Vagina (tissue), 2 donors: ENCODE measurements at regions not wholly inside any gene's neighbourhood (a gene's known extent, or its start where the extent isn't known, plus 50 kb on each side); places are given as distances from the start of the nearest gene placed in this dataset.

Experiments
- DNase-seq, 2 donors: peaks; one replicate each; pipeline ENCODE4 v3.0.0-alpha.2; 2017; ENCODE audit errors: extremely low spot score in 2 of 2
- H3K27ac ChIP-seq: fragments of 200-600 bp; sonication (generic); one replicate; pipeline ENCODE4 v1.5.1; 2019
- H3K27me3 ChIP-seq: fragments of 200-600 bp; sonication (generic); one replicate; pipeline ENCODE4 v1.5.1; 2019
- H3K36me3 ChIP-seq, 2 donors: fragments of 200-600 bp; sonication (generic); one replicate each; pipeline ENCODE4 v1.5.1; 2017 to 2019
- H3K4me1 ChIP-seq: fragments of 200-600 bp; sonication (generic); one replicate; pipeline ENCODE4 v1.5.1; 2019
- H3K4me3 ChIP-seq, 2 donors: fragments of 200-600 bp; sonication (generic); 1 replicate in 1 of 2; 2 replicates in 1 of 2; pipeline ENCODE4 v1.5.1; 2016 to 2019
- H3K9me3 ChIP-seq: fragments of 200-600 bp; sonication (generic); one replicate; pipeline ENCODE4 v1.5.1; 2019
- CTCF ChIP-seq, 3 experiments: fragments of 450-650 bp in 2 of 3; fragments of 200-600 bp in 1 of 3; sonication (generic) in 1 of 3; IDR thresholded peaks; one replicate each; pipeline ENCODE4 v1.5.1; 2017 to 2019; ENCODE audit warnings: antibody characterized with exemption in 3 of 3, mild to moderate bottlenecking in 2 of 3, moderate library complexity in 2 of 3
- POLR2A ChIP-seq, 2 donors: fragments of 450-650 bp; IDR thresholded peaks; one replicate each; pipeline ENCODE4 v1.6.1; 2017; ENCODE audit warnings: antibody characterized with exemption in 2 of 2, mild to moderate bottlenecking in 2 of 2, moderate library complexity in 2 of 2
- POLR2AphosphoS5 ChIP-seq, 2 donors: sonication (generic); formaldehyde crosslinking; IDR thresholded peaks; one replicate each; pipeline ENCODE4 v1.9.0; 2017; ENCODE audit warnings: antibody characterized with exemption in 2 of 2, mild to moderate bottlenecking in 2 of 2, low read depth in 1 of 2; ENCODE audit not compliant: insufficient read depth in 1 of 2
- intact Hi-C: fragments of 100-400 bp; cut with DNase I; formaldehyde crosslinking; loops from one replicate; pipeline ENCODE4 v1.15.1; 2023

DNA sequence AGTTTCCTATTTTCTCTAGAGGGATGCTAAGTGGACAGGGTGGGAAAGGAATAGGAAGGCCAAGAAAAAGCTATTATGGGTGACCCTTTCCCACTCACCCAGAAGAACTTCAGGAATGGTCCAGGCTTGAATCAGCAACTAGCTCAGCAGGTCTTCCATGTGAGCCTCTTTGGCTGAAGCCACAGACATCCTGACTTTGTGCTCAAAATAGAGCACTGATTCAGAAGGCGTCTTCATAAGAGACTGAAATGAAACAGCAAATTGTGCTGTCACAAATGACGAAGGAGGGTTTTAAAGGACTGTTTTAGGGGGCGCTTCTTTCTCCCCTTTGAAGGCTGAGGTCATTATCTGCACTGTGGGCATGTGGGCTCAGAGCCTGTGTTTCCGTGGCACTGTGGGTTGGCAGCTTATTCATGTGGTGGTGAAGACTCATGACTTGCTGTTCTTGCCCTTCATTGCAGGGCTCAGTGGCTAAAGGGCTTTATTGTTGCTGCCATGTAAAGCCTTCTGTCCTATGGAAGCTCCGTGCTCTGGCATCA lies 65.8 kb upstream of the NFIL3 start:
- Histone ChIP-seq H3K4me3 (no peak overlapping the region), H3K27ac (no peak overlapping the region), H3K9me3 (no peaks in the 10 kb centered on the region), H3K4me1 (no peaks in the 10 kb centered on the region), H3K36me3 (no peaks in the 10 kb centered on the region), H3K27me3 (no peaks in the 10 kb centered on the region)
- no peak for DNase-seq
- TF ChIP-seq POLR2A (IDR thresholded peaks at IDR 0.05) (no peak), POLR2AphosphoS5 (IDR thresholded peaks at IDR 0.05; ENCODE audit: insufficient read depth in 1 of 2, low read depth in 1 of 2) (no peak), CTCF (IDR thresholded peaks at IDR 0.05) (no peak)
- intact Hi-C loops, result no loop called here

GRCh38 chr9:91488341-91488740 lies 64.7 kb upstream of the NFIL3 start:
- Histone ChIP-seq H3K4me1 (no peaks in the 10 kb centered on the region), H3K4me3 (no peak overlapping the region), H3K27me3 (no peaks in the 10 kb centered on the region), H3K27ac (no peak overlapping the region), H3K9me3 (no peaks in the 10 kb centered on the region), H3K36me3 (no peaks in the 10 kb centered on the region)
- intact Hi-C loops, result no loop called here
- TF ChIP-seq POLR2AphosphoS5 (IDR thresholded peaks at IDR 0.05; ENCODE audit: insufficient read depth in 1 of 2, low read depth in 1 of 2), result no peak
- TF ChIP-seq CTCF (IDR thresholded peaks at IDR 0.05), result no peak
- TF ChIP-seq POLR2A (IDR thresholded peaks at IDR 0.05), result no peak
- DNase-seq, result no peak

GRCh38 chr9:91486699-91487497 lies 63.3 kb upstream of the NFIL3 start:
- no peak for DNase-seq
- peaks cover 9% of the 10 kb centered on the region for H3K4me1 ChIP-seq
- H3K27ac ChIP-seq, result no peak overlapping the region
- intact Hi-C loops, result no loop called here
- TF ChIP-seq POLR2AphosphoS5 (IDR thresholded peaks at IDR 0.05; ENCODE audit: insufficient read depth in 1 of 2, low read depth in 1 of 2), result no peak
- TF ChIP-seq CTCF (IDR thresholded peaks at IDR 0.05), result no peak
- TF ChIP-seq POLR2A (IDR thresholded peaks at IDR 0.05), result no peak
- no peak overlapping the region for H3K4me3 ChIP-seq
- H3K27me3 ChIP-seq, result no peaks in the 10 kb centered on the region
- no peaks in the 10 kb centered on the region for H3K36me3 ChIP-seq
- H3K9me3 ChIP-seq, result no peaks in the 10 kb centered on the region

GRCh38 chr9:91485006-91485405 lies 61.4 kb upstream of the NFIL3 start:
- no peak for DNase-seq
- Histone ChIP-seq H3K9me3 (no peaks in the 10 kb centered on the region), H3K4me1 (peaks cover 9% of the 10 kb centered on the region), H3K27ac (no peak overlapping the region), H3K4me3 (no peak overlapping the region), H3K36me3 (no peaks in the 10 kb centered on the region), H3K27me3 (no peaks in the 10 kb centered on the region)
- intact Hi-C loops, result no loop called here
- no peak for TF ChIP-seq POLR2AphosphoS5 (IDR thresholded peaks at IDR 0.05; ENCODE audit: insufficient read depth in 1 of 2, low read depth in 1 of 2)
- no peak for TF ChIP-seq POLR2A (IDR thresholded peaks at IDR 0.05)

DNA sequence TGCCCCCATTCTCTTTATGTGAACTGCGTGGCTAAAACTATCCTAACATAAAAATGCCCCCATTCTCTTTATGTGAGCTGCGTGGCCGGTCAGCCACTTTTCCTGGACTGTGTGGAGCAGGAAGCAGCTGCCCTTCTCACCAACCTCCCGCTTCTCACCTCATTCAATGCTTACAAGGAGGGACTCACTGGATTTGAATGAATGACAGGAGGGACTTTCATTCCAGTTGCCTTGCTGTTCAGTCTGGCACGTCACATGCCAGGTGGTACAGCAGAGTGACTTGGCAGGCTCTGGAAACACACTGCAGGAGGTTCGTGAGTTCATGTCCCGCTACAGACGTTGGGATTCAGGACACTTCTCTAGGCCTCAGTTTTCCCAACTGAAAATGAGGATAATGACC lies 60.2 kb upstream of the NFIL3 start:
- Histone ChIP-seq H3K4me1 (peaks cover 9% of the 10 kb centered on the region), H3K27me3 (no peaks in the 10 kb centered on the region), H3K4me3 (no peak overlapping the region), H3K36me3 (no peaks in the 10 kb centered on the region), H3K9me3 (no peaks in the 10 kb centered on the region), H3K27ac (peak overlapping the region; percentile 20)
- intact Hi-C loops, result no loop called here
- TF ChIP-seq POLR2A (IDR thresholded peaks at IDR 0.05), result no peak
- no peak for TF ChIP-seq CTCF (IDR thresholded peaks at IDR 0.05)
- no peak for TF ChIP-seq POLR2AphosphoS5 (IDR thresholded peaks at IDR 0.05; ENCODE audit: insufficient read depth in 1 of 2, low read depth in 1 of 2)
- DNase-seq, result no peak
